AG04449 (cell line): ENCODE measurements at regions not wholly inside any gene's neighbourhood (a gene's known extent, or its start where the extent isn't known, plus 50 kb on each side); places are given as distances from the start of the nearest gene placed in this dataset.
"Not testable (repeated sequence)": the region's sequence is repeated elsewhere in the genome, so short reads cannot be mapped to it uniquely, and the experiment has no call there.

Source experiments
- CTCF ChIA-PET: fragments of 350-600 bp; formaldehyde crosslinking; extraction: SDS; loops from one replicate; lab custom pipeline; 2021; ENCODE audit warnings: antibody characterized with exemption; lab: Yijun Ruan, JAX
- POLR2A ChIA-PET: fragments of 400-600, 350-600 bp; formaldehyde crosslinking; extraction: SDS; loops from one replicate; lab custom pipeline; 2020; ENCODE audit warnings: antibody characterized with exemption, inconsistent platforms; lab: Yijun Ruan, JAX
- DNase-seq: peaks from one replicate; pipeline ENCODE4 v3.0.0-alpha.2; 2010; ENCODE audit warnings: low read depth, low spot score
- H3K4me3 ChIP-seq: 2 replicates; pipeline ENCODE4 v1.5.1; 2011; ENCODE audit warnings: low read depth, mild to moderate bottlenecking, control low read depth, low read length
- TF ChIP-seq, protein P1 (sequence below): IDR thresholded peaks from one replicate; pipeline ENCODE4 v1.5.1; 2011; ENCODE audit warnings: mild to moderate bottlenecking, moderate library complexity, low read length, control low read depth, inconsistent platforms; ENCODE audit not compliant: insufficient read depth; ENCODE audit errors: missing control alignments

DNA sequence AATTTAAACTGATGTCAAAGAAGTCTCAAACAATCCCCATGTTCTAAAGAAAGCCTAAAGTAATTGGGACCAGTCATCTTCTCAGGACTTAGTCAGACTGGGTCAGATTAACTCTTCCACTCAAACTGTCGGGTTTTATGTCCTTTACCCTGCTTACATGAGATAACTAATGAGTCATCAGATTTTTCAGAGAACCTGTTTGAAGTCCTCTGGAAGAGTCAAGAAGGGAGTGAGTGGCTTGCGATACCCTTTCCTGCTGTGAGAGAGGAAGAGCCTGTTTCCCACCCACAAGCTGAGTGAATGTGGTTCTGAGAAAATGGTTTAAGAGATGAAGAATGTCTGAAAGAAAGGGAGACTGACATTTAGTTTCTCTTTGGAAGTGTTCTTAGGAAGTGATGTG is 1866.7 kb upstream of the C9orf72 start:
- no peak for DNase-seq
- CTCF ChIA-PET: no interaction called here
- no peak overlapping the region for H3K4me3 ChIP-seq
- TF ChIP-seq, protein P1, sequence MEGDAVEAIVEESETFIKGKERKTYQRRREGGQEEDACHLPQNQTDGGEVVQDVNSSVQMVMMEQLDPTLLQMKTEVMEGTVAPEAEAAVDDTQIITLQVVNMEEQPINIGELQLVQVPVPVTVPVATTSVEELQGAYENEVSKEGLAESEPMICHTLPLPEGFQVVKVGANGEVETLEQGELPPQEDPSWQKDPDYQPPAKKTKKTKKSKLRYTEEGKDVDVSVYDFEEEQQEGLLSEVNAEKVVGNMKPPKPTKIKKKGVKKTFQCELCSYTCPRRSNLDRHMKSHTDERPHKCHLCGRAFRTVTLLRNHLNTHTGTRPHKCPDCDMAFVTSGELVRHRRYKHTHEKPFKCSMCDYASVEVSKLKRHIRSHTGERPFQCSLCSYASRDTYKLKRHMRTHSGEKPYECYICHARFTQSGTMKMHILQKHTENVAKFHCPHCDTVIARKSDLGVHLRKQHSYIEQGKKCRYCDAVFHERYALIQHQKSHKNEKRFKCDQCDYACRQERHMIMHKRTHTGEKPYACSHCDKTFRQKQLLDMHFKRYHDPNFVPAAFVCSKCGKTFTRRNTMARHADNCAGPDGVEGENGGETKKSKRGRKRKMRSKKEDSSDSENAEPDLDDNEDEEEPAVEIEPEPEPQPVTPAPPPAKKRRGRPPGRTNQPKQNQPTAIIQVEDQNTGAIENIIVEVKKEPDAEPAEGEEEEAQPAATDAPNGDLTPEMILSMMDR: no peak
- POLR2A ChIA-PET: interaction anchor here (1.1 kb wide), 1 partner anchor 19 kb away, joined by 4 read pairs; no protein-coding TSS in a partner anchor

DNA sequence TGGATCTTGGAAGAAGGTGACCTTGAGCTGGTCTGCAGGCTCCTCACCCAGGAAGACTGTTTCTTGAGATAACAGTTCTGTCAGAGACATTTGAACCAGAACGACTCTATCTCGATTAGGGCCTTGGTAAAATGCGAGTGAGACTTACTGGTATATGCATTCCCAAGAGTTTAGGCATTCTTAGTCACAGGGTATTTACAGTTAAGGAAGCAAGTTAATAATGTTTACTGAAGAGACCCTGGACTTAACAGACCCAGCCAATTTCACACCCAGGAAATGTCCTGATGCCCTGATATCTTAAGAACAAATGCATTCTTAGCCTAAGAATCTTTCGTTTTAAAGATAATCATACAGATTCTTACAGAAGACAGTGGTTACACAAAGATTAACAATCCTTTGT is 1867.2 kb upstream of the C9orf72 start:
- no peak overlapping the region for H3K4me3 ChIP-seq
- DNase-seq: no peak
- TF ChIP-seq, protein P1: no peak
- POLR2A ChIA-PET: interaction anchor here (1.1 kb wide), 1 partner anchor 19 kb away, joined by 4 read pairs; no protein-coding TSS in a partner anchor
- CTCF ChIA-PET: no interaction called here

DNA sequence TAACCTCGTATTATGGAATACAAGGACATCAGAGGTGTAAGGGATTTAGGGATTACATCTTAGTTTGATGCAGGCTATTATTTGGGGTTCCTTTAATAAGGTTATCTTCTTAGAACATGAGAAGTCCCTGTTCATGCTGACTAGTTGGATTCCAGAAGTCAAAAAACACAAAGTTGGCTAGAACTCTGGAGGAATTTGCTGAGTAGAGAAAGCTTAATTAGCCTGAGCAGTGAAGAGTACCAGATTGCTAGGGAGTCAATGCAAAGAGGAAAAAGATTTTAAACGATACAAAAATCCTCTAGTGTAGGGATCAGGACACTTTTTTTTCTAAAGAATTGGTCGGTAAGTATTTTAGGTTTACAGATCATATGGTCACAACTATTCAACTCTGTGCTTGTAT is 1872.5 kb upstream of the C9orf72 start:
- CTCF ChIA-PET: no interaction called here
- no peak overlapping the region for H3K4me3 ChIP-seq
- no peak for DNase-seq
- TF ChIP-seq, protein P1: no peak
- POLR2A ChIA-PET: no interaction called here

DNA sequence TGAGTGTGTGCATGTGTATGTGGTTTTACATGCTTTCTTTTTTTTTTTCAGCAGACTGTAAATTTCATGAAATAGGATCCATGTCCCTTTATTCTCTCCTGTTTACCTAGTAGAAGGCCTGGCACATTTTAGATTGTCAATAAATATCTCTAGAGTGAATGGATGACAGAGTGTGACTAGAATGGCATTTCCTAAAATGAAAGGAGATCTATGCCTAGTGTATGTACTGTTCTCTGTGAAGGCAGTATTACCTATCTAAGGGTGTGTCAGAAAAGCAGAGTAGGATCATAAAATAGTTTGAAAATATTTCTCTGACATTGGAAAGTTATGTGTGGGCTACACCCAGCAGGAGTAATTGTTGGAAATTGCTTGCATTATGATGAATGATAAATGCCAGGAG is 1876.0 kb upstream of the C9orf72 start:
- no peak overlapping the region for H3K4me3 ChIP-seq
- ChIA-PET CTCF (no interaction called here), POLR2A (no interaction called here)
- no peak for DNase-seq
- TF ChIP-seq, protein P1: no peak

DNA sequence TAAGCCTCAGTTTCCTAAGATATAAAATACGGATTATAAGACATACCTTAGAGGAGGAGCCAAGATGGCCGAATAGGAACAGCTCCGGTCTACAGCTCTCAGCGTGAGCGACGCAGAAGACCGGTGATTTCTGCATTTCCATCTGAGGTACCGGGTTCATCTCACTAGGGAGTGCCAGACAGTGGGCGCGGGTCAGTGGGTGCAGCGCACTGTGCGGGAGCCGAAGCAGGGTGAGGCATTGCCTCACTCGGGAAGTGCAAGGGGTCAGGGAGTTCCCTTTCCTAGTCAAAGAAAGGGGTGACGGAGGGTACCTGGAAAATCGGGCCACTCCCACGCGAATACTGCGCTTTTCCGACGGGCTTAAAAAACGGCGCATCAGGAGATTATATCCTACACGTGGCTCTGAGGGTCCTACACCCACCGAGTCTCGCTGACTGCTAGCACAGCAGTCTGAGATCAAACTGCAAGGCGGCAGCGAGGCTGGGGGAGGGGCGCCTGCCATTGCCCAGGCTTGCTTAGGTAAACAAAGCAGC is 1877.1 kb upstream of the C9orf72 start:
- DNase-seq, POLR2A ChIA-PET, H3K4me3 ChIP-seq: not testable (repeated sequence)

DNA sequence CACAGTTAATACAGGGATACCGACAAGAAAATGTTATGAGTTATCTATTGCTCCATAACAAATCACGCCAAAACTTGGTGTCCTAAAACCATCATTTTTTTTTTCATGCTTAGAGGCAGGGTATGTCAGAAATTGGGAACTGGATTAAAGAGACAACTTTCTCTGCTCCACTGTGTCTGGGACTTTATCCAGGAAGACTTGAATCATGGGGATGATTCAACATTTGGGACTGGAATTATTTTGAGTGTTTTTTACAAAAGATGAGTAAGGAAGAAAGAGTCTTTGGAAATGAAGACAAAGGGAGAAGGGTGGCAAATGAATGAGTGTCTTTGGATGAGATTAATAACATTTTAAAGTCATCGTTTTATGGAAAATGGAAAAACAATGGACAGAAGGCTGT is 1883.7 kb upstream of the C9orf72 start:
- POLR2A ChIA-PET: no interaction called here
- CTCF ChIA-PET: no interaction called here
- DNase-seq: no peak
- no peak overlapping the region for H3K4me3 ChIP-seq
- TF ChIP-seq, protein P1: no peak

More for the DNA sequence above, 1877.1 kb upstream of the C9orf72 start:
- CTCF ChIA-PET: not testable (repeated sequence)

DNA sequence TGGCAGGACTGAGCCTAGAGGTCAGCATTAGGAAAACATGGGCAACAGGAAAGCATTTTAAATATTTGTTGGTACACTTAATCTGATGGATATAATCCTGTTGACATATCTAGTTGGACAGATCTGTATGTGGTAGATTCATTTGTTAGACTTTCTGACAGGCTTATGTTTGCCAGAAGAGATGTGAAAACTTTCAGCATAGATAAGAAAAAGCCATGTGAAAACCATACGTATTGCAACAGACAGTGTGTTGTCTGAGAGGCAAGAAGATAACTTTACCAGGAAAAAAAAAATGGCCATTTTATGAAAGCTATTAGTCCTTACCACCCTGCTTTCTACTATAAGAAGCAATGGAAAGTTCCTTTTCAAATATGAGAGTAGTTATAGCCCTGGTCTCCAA is 1902.2 kb upstream of the C9orf72 start:
- TF ChIP-seq, protein P1: no peak
- POLR2A ChIA-PET: no interaction called here
- DNase-seq: no peak
- CTCF ChIA-PET: no interaction called here
- H3K4me3 ChIP-seq: no peak overlapping the region
